ENCODE measurements at regions not wholly inside any gene's neighbourhood (a gene's known extent, or its start where the extent isn't known, plus 50 kb on each side); places are given as distances from the start of the nearest gene placed in this dataset.

DNA sequence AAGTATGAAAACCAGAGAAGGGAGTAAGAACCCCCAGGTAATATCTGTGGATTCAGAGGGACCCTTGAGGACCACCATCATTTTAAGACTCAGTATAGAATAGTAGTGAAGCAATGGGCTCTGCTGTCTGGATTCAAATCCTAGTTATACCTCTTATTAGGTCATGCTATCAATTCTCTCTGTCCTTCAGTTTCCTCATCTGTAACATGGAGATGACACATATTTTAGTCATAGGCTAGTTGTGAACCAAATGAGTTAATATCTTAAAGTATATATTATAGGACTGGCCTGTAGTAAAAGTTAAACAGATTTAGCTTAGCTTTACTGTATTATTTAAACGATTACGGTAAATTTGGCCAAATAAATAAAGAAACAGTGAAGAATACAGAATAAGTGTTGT, 177.3 kb upstream of the GOLIM4 start:
- TF ChIP-seq RAD21 (conservative IDR thresholded peaks at IDR 0.05): no peak
- TF ChIP-seq SMC3 (conservative IDR thresholded peaks at IDR 0.05; ENCODE audit: poor library complexity): no peak
- TF ChIP-seq TAF1 (IDR thresholded peaks at IDR 0.05; ENCODE audit: low read depth): no peak
- TF ChIP-seq POLR2AphosphoS5 (IDR thresholded peaks at IDR 0.05): no peak
- TF ChIP-seq MXI1 (conservative IDR thresholded peaks at IDR 0.05; ENCODE audit: poor library complexity, severe bottlenecking): no peak
- no peak for TF ChIP-seq EP300 (conservative IDR thresholded peaks at IDR 0.05; ENCODE audit: poor library complexity, severe bottlenecking)
- no peak for TF ChIP-seq REST (IDR thresholded peaks at IDR 0.05; ENCODE audit: borderline replicate concordance)
- no peak for TF ChIP-seq CTCF (IDR thresholded peaks at IDR 0.05; ENCODE audit: poor library complexity, severe bottlenecking)
- no peak for TF ChIP-seq EZH2 (IDR thresholded peaks at IDR 0.05; ENCODE audit: borderline replicate concordance, insufficient read depth, low read length, poor library complexity, severe bottlenecking)
- Histone ChIP-seq H3K36me3 (ENCODE audit: insufficient read depth, low read length) (no peaks in the 10 kb centered on the region), H3K4me3 (ENCODE audit: low read length) (no peak overlapping the region), H3K27me3 (ENCODE audit: insufficient read depth, low read depth, low read length) (no peaks in the 10 kb centered on the region), H3F3A (ENCODE audit: insufficient read depth, low read length, poor library complexity, severe bottlenecking) (no peaks in the 10 kb centered on the region), H3K27ac (ENCODE audit: low read length) (no peak overlapping the region), H3K9me2 (ENCODE audit: insufficient read depth, low read length) (no peaks in the 10 kb centered on the region), H3K4me2 (ENCODE audit: low read length) (no peak overlapping the region), H3K9me3 (ENCODE audit: low read length) (no peaks in the 10 kb centered on the region), H3K79me2 (replicated peaks; ENCODE audit: insufficient read depth, low read length) (no peaks in the 10 kb centered on the region), H3K9ac (ENCODE audit: low read length) (no peak overlapping the region), H4K20me1 (ENCODE audit: insufficient read depth) (no peaks in the 10 kb centered on the region), H2AFZ (ENCODE audit: low read depth, low read length) (no peak overlapping the region)

- no peaks in the 10 kb centered on the region for H3K27me3 ChIP-seq (ENCODE audit: insufficient read depth, low read depth, low read length)
- no peaks in the 10 kb centered on the region for H3K9me3 ChIP-seq (ENCODE audit: low read length)
- no peaks in the 10 kb centered on the region for H4K20me1 ChIP-seq (ENCODE audit: insufficient read depth)
- no peaks in the 10 kb centered on the region for H3K9me2 ChIP-seq (ENCODE audit: insufficient read depth, low read length)
- H3K27ac ChIP-seq (ENCODE audit: low read length): no peak overlapping the region
- H3K4me3 ChIP-seq (ENCODE audit: low read length): no peak overlapping the region
- TF ChIP-seq CTCF (IDR thresholded peaks at IDR 0.05; ENCODE audit: poor library complexity, severe bottlenecking): no peak
- TF ChIP-seq TAF1 (IDR thresholded peaks at IDR 0.05; ENCODE audit: low read depth): no peak
- no peak for TF ChIP-seq REST (IDR thresholded peaks at IDR 0.05; ENCODE audit: borderline replicate concordance)
- TF ChIP-seq MXI1 (conservative IDR thresholded peaks at IDR 0.05; ENCODE audit: poor library complexity, severe bottlenecking): no peak
- TF ChIP-seq POLR2AphosphoS5 (IDR thresholded peaks at IDR 0.05): no peak
- no peak for TF ChIP-seq EP300 (conservative IDR thresholded peaks at IDR 0.05; ENCODE audit: poor library complexity, severe bottlenecking)
- no peak overlapping the region for H2AFZ ChIP-seq (ENCODE audit: low read depth, low read length)
- H3K9ac ChIP-seq (ENCODE audit: low read length): no peak overlapping the region
- no peaks in the 10 kb centered on the region for H3K79me2 ChIP-seq (replicated peaks; ENCODE audit: insufficient read depth, low read length)
- no peaks in the 10 kb centered on the region for H3F3A ChIP-seq (ENCODE audit: insufficient read depth, low read length, poor library complexity, severe bottlenecking)
- H3K36me3 ChIP-seq (ENCODE audit: insufficient read depth, low read length): no peaks in the 10 kb centered on the region
- no peak overlapping the region for H3K4me2 ChIP-seq (ENCODE audit: low read length)
Observed at GRCh38 chr3:168272343-168272985, 176.7 kb upstream of the GOLIM4 start.
